HepG2 (cell line): ENCODE measurements at regions not wholly inside any gene's neighbourhood (a gene's known extent, or its start where the extent isn't known, plus 50 kb on each side); places are given as distances from the start of the nearest gene placed in this dataset.

ENCODE experiments used
- FOXK2 ChIP-seq: fragments of 450-650 bp; IDR thresholded peaks from 2 replicates; pipeline ENCODE4 v1.6.1; 2016
- HDAC2 ChIP-seq: sonication (generic); formaldehyde crosslinking; IDR thresholded peaks from 2 replicates; pipeline ENCODE4 v1.4.0; 2020; ENCODE audit warnings: missing genetic modification reagents
- POLR2AphosphoS5 ChIP-seq: IDR thresholded peaks from 2 replicates; pipeline ENCODE4 v1.6.1; 2012; ENCODE audit warnings: low read depth, low read length
- SUZ12 ChIP-seq: fragments of 150-350 bp; IDR thresholded peaks from 2 replicates; pipeline ENCODE4 v1.6.1; 2014; ENCODE audit warnings: low read depth, low read length
- TBL1XR1 ChIP-seq: fragments of 150-350 bp; IDR thresholded peaks from 2 replicates; pipeline ENCODE4 v1.6.1; 2014; ENCODE audit warnings: borderline replicate concordance, low read length; ENCODE audit not compliant: partially characterized antibody
- ZNF143 ChIP-seq: sonication (generic); formaldehyde crosslinking; IDR thresholded peaks from 2 replicates; pipeline ENCODE4 v1.4.0; 2020; ENCODE audit warnings: missing genetic modification reagents
- ZNF276 ChIP-seq: sonication (generic); formaldehyde crosslinking; IDR thresholded peaks from 2 replicates; pipeline ENCODE4 v1.4.0; 2020; ENCODE audit warnings: mild to moderate bottlenecking, low read depth, missing genetic modification reagents
- ZNF34 ChIP-seq: sonication (generic); formaldehyde crosslinking; IDR thresholded peaks from 2 replicates; pipeline ENCODE4 v1.4.0; 2020; ENCODE audit warnings: mild to moderate bottlenecking, missing genetic modification reagents, borderline replicate concordance
- TF ChIP-seq, protein P1 (sequence below): sonication (generic); formaldehyde crosslinking; IDR thresholded peaks from 2 replicates; pipeline ENCODE4 v1.8.1; 2023; ENCODE audit warnings: missing genetic modification reagents, inconsistent platforms, borderline replicate concordance

- TF ChIP-seq FOXK2, result no peak
- TF ChIP-seq ZNF276 (CRISPR knock-in tag), result no peak
- no peak for TF ChIP-seq ZNF143 (CRISPR knock-in tag)
- no peak for TF ChIP-seq TBL1XR1
- TF ChIP-seq ZNF34 (CRISPR knock-in tag), result no peak
- no peak for TF ChIP-seq POLR2AphosphoS5
- TF ChIP-seq, protein P1, sequence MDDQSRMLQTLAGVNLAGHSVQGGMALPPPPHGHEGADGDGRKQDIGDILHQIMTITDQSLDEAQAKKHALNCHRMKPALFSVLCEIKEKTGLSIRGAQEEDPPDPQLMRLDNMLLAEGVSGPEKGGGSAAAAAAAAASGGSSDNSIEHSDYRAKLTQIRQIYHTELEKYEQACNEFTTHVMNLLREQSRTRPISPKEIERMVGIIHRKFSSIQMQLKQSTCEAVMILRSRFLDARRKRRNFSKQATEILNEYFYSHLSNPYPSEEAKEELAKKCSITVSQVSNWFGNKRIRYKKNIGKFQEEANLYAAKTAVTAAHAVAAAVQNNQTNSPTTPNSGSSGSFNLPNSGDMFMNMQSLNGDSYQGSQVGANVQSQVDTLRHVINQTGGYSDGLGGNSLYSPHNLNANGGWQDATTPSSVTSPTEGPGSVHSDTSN, result no peak
- TF ChIP-seq SUZ12, result no peak
- no peak for TF ChIP-seq HDAC2 (CRISPR knock-in tag)
Measured at GRCh38 chrX:476724-477075, 90.0 kb upstream of the PPP2R3B start.
